IMR-90 (cell line): ENCODE measurements at regions not wholly inside any gene's neighbourhood (a gene's known extent, or its start where the extent isn't known, plus 50 kb on each side); places are given as distances from the start of the nearest gene placed in this dataset.

Source experiments
- ATAC-seq: fragments of 200-7000 bp; cut with Tn5 transposase; 2 replicates; pipeline ENCODE4 v1.9.1; 2020; ENCODE audit warnings: low read depth, mild to moderate bottlenecking, moderate library complexity
- BruUV-seq: library from RNA; stranded (reverse); fragments of 400-500 nt; replicated peaks from 2 replicates; lab custom pipeline; 2021; lab: Mats Ljungman, UMichigan
- CTCF ChIA-PET: fragments of 300-600 bp; formaldehyde crosslinking; extraction: SDS; loops from one replicate; lab custom pipeline; 2021; ENCODE audit warnings: antibody characterized with exemption; lab: Yijun Ruan, JAX
- POLR2A ChIA-PET: fragments of 300-600 bp; sonication (Branson Sonifier 250); formaldehyde crosslinking; loops from one replicate; lab custom pipeline; 2022; ENCODE audit warnings: antibody characterized with exemption; ENCODE audit not compliant: unreplicated experiment; lab: Charles Lee
- DNase-seq: peaks from one replicate; pipeline ENCODE4 v3.0.0; 2013
- H2AFZ ChIP-seq: replicated peaks from 2 replicates; pipeline ENCODE3; 2013; ENCODE audit warnings: low read length, mild to moderate bottlenecking; ENCODE audit not compliant: poor library complexity
- H2AK5ac ChIP-seq: 2 replicates; pipeline ENCODE4 v1.6.1; 2013; ENCODE audit warnings: low read depth, low read length, inconsistent platforms
- H2AK9ac ChIP-seq: replicated peaks from 2 replicates; pipeline ENCODE3; 2013; ENCODE audit warnings: mild to moderate bottlenecking, low read depth, low read length, moderate library complexity; ENCODE audit not compliant: poor library complexity
- H2BK120ac ChIP-seq: 2 replicates; pipeline ENCODE4 v1.6.1; 2013; ENCODE audit warnings: low read depth, low read length, inconsistent platforms
- H2BK15ac ChIP-seq: 3 replicates; pipeline ENCODE4 v1.6.1; 2013; ENCODE audit warnings: low read depth, low read length, inconsistent platforms
- H2BK20ac ChIP-seq: 2 replicates; pipeline ENCODE4 v1.6.1; 2013; ENCODE audit warnings: low read depth, mild to moderate bottlenecking, inconsistent platforms, low read length, moderate library complexity
- H2BK5ac ChIP-seq: 2 replicates; pipeline ENCODE4 v1.6.1; 2013; ENCODE audit warnings: mild to moderate bottlenecking, low read depth, low read length, inconsistent platforms; ENCODE audit not compliant: poor library complexity, severe bottlenecking
- H3K14ac ChIP-seq: replicated peaks from 2 replicates; pipeline ENCODE4 v1.6.1; 2013; ENCODE audit warnings: low read depth, low read length, inconsistent platforms
- H3K18ac ChIP-seq: 2 replicates; pipeline ENCODE4 v1.6.1; 2013; ENCODE audit warnings: low read depth, low read length, control low read depth
- H3K23ac ChIP-seq: 2 replicates; pipeline ENCODE4 v1.6.1; 2013; ENCODE audit warnings: low read depth, low read length, inconsistent platforms
- H3K27ac ChIP-seq: 2 replicates; pipeline ENCODE4 v1.5.1; 2013; ENCODE audit warnings: mild to moderate bottlenecking, control low read depth, low read length; ENCODE audit not compliant: insufficient read depth
- H3K27me3 ChIP-seq: 2 replicates; pipeline ENCODE4 v1.6.1; 2013; ENCODE audit warnings: low read length; ENCODE audit not compliant: control insufficient read depth, insufficient read depth
- H3K36me3 ChIP-seq: 2 replicates; pipeline ENCODE4 v1.6.1; 2013; ENCODE audit warnings: low read length, mixed read lengths; ENCODE audit not compliant: control insufficient read depth, insufficient read depth
- H3K4ac ChIP-seq: 2 replicates; pipeline ENCODE4 v1.6.1; 2013; ENCODE audit warnings: low read depth, low read length, inconsistent platforms
- H3K4me1 ChIP-seq: 2 replicates; pipeline ENCODE4 v1.6.1; 2013; ENCODE audit warnings: low read length, mixed read lengths; ENCODE audit not compliant: control insufficient read depth, insufficient read depth
- H3K4me2 ChIP-seq: 2 replicates; pipeline ENCODE4 v1.6.1; 2013; ENCODE audit warnings: low read depth, mild to moderate bottlenecking, control low read depth, low read length, moderate library complexity
- H3K4me3 ChIP-seq: 2 replicates; pipeline ENCODE4 v1.5.1; 2013; ENCODE audit warnings: low read depth, mild to moderate bottlenecking, control low read depth, low read length, moderate library complexity; ENCODE audit not compliant: insufficient read depth
- H3K56ac ChIP-seq: 2 replicates; pipeline ENCODE4 v1.6.1; 2013; ENCODE audit warnings: low read length, inconsistent platforms; ENCODE audit not compliant: insufficient read depth; ENCODE audit errors: extremely low read depth
- H3K79me1 ChIP-seq, 2 experiments: 2 replicates each; pipeline ENCODE4 v1.6.1; 2013; ENCODE audit warnings: low read length in 2 of 2, inconsistent platforms in 1 of 2, low read depth in 1 of 2
- H3K9ac ChIP-seq: 2 replicates; pipeline ENCODE4 v1.6.1; 2013; ENCODE audit warnings: low read depth, low read length, control low read depth
- H3K9me1 ChIP-seq: 2 replicates; pipeline ENCODE4 v1.6.1; 2013; ENCODE audit warnings: low read length, inconsistent platforms; ENCODE audit not compliant: insufficient read depth
- H3K9me3 ChIP-seq: 2 replicates; pipeline ENCODE4 v1.6.1; 2013; ENCODE audit warnings: low read length; ENCODE audit not compliant: control insufficient read depth, insufficient read depth
- H4K20me1 ChIP-seq: 2 replicates; pipeline ENCODE4 v1.6.1; 2013; ENCODE audit warnings: low read length, inconsistent platforms; ENCODE audit not compliant: insufficient read depth
- H4K5ac ChIP-seq: 2 replicates; pipeline ENCODE4 v1.6.1; 2013; ENCODE audit warnings: mild to moderate bottlenecking, low read depth, low read length, control low read depth
- H4K8ac ChIP-seq, 2 experiments: 2 replicates each; pipeline ENCODE4 v1.6.1; 2013; ENCODE audit warnings: low read depth in 2 of 2, low read length in 2 of 2, control low read depth in 1 of 2, inconsistent platforms in 1 of 2
- H4K91ac ChIP-seq: 2 replicates; pipeline ENCODE4 v1.6.1; 2013; ENCODE audit warnings: low read depth, low read length, inconsistent platforms; ENCODE audit not compliant: insufficient read depth
- BHLHE40 ChIP-seq: fragments of 150-350 bp; IDR thresholded peaks from 2 replicates; pipeline ENCODE4 v1.6.1; 2016; ENCODE audit warnings: mild to moderate bottlenecking, low read depth, low read length
- CEBPB ChIP-seq: IDR thresholded peaks from 2 replicates; pipeline ENCODE4 v1.6.1; 2012; ENCODE audit warnings: low read depth, low read length, improper control_type of control experiment
- CHD1 ChIP-seq: IDR thresholded peaks from 2 replicates; pipeline ENCODE4 v1.6.1; 2012; ENCODE audit warnings: low read depth, low read length, improper control_type of control experiment
- CTCF ChIP-seq: conservative IDR thresholded peaks from 2 replicates; pipeline ENCODE4 v1.5.1; 2012; ENCODE audit warnings: mild to moderate bottlenecking, low read depth, low read length, improper control_type of control experiment
- ELK1 ChIP-seq: fragments of 150-350 bp; IDR thresholded peaks from 2 replicates; pipeline ENCODE4 v1.6.1; 2016; ENCODE audit warnings: low read depth, mild to moderate bottlenecking, low read length, moderate library complexity, borderline replicate concordance
- FOS ChIP-seq: fragments of 150-350 bp; IDR thresholded peaks from 2 replicates; pipeline ENCODE4 v1.6.1; 2016; ENCODE audit warnings: low read depth, low read length
- MAFK ChIP-seq: IDR thresholded peaks from 2 replicates; pipeline ENCODE4 v1.6.1; 2012; ENCODE audit warnings: low read depth, low read length, improper control_type of control experiment
- MAZ ChIP-seq: IDR thresholded peaks from 2 replicates; pipeline ENCODE4 v1.6.1; 2012; ENCODE audit warnings: low read depth, mild to moderate bottlenecking, low read length, improper control_type of control experiment, moderate library complexity, borderline replicate concordance
- MXI1 ChIP-seq: IDR thresholded peaks from 2 replicates; pipeline ENCODE4 v1.6.1; 2012; ENCODE audit warnings: low read depth, mild to moderate bottlenecking, low read length, moderate library complexity, borderline replicate concordance
- NFE2L2 ChIP-seq: fragments of 150-350 bp; IDR thresholded peaks from 2 replicates; pipeline ENCODE4 v1.6.1; 2016; ENCODE audit warnings: low read depth, mild to moderate bottlenecking, low read length
- POLR2A ChIP-seq: IDR thresholded peaks from 2 replicates; pipeline ENCODE4 v1.6.1; 2012; ENCODE audit warnings: mild to moderate bottlenecking, low read depth, low read length
- RAD21 ChIP-seq: IDR thresholded peaks from 2 replicates; pipeline ENCODE4 v1.6.1; 2012; ENCODE audit warnings: low read length, improper control_type of control experiment
- RCOR1 ChIP-seq: IDR thresholded peaks from 2 replicates; pipeline ENCODE4 v1.6.1; 2012; ENCODE audit warnings: mild to moderate bottlenecking, low read length, improper control_type of control experiment; ENCODE audit not compliant: insufficient replicate concordance
- RFX5 ChIP-seq: IDR thresholded peaks from 2 replicates; pipeline ENCODE4 v1.8.0; 2012; ENCODE audit warnings: low read depth, mild to moderate bottlenecking, low read length, moderate library complexity
- SMC3 ChIP-seq: fragments of 150-350 bp; IDR thresholded peaks from 2 replicates; pipeline ENCODE4 v1.6.1; 2016; ENCODE audit warnings: low read depth, mild to moderate bottlenecking, antibody characterized with exemption, low read length, moderate library complexity
- WGBS, 2 experiments: methylation state at CpG; one replicate each; pipeline versions ENCODE4 v1.1.5 to v1.1.7; 2013; ENCODE audit warnings: missing lambda C conversion rate in 2 of 2; ENCODE audit not compliant: insufficient read length in 1 of 2; ENCODE audit errors: extremely low coverage in 2 of 2; 5-methylcytosine and 5-hydroxymethylcytosine counted together
- dilution Hi-C: fragments of 300-500 bp; cut with HindIII; formaldehyde crosslinking; loops from one replicate; pipeline ENCODE4 v1.14.3; 2018; ENCODE audit warnings: low sequenced_read_pairs; ENCODE audit not compliant: unreplicated experiment
- in situ Hi-C: fragments of 300-500 bp; cut with MboI; formaldehyde crosslinking; loops from 3 replicates; pipeline ENCODE4 v1.14.3; 2019; ENCODE audit warnings: low sequenced_read_pairs, inconsistent platforms, mixed read lengths
- intact Hi-C: fragments of 100-400 bp; cut with micrococcal nuclease; formaldehyde crosslinking; loops from 2 replicates; pipeline ENCODE4 v1.10.0; 2022
- TF ChIP-seq, protein P1 (sequence below): fragments of 150-350 bp; IDR thresholded peaks from 2 replicates; pipeline ENCODE4 v1.6.1; 2017; ENCODE audit warnings: mild to moderate bottlenecking, antibody characterized with exemption, low read length, low read depth

DNA sequence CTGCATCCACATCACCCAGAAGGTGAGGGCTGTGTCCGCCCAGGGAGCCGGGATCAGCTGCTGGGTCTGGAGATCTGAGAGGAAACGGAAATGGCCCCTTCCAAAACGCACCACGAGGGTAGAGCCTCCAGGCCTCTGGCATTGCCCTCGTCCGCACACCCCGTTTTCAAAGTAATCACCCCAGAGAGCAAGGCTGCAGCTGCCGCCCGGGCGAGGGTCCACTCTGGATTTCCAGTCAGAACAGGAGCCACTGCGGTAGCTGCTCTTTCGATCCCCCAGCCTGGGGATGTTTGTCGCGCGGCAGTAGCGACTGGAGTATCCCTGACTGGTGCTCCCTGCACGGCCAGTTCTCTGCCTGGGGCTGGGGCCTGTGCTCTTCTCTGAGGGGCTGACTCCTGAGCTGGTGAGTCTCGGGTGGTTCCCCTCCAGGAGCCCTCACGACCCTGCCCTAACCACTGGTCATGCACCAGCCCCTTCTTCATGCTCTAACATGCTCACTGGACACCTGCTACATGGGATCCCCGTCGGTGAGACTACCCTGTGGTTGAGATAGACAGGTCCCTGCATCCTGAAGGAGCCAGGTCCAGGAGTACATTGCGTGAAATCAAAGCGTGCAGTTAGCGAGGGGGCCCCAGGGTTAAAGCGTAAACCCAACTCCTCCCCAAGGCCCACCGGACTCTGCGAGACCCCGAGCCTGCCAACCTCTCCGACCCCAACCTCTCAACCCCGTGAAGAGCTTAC is 99.2 kb downstream of the FOXL3 start:
- Histone ChIP-seq H3K4me1 (no peaks in the 10 kb centered on the region), H3K9ac (no peak overlapping the region), H3K27ac (no peak overlapping the region), H3K4ac (no peak overlapping the region), H2AK5ac (no peak overlapping the region), H4K20me1 (no peaks in the 10 kb centered on the region), H3K9me1 (no peaks in the 10 kb centered on the region), H3K27me3 (peaks cover 3% of the 10 kb centered on the region), H4K91ac (no peak overlapping the region), H2BK20ac (no peak overlapping the region), H2BK5ac (no peak overlapping the region), H3K4me3 (no peak overlapping the region), H3K23ac (no peak overlapping the region), H2BK120ac (no peak overlapping the region), H3K79me1 (no peaks in the 10 kb centered on the region), H4K5ac (no peak overlapping the region), H3K36me3 (no peaks in the 10 kb centered on the region), H3K56ac (no peak overlapping the region), H4K8ac (no peak overlapping the region), H2AFZ (no peak overlapping the region), H3K14ac (no peak overlapping the region), H2BK15ac (no peak overlapping the region), H2AK9ac (no peak overlapping the region), H3K4me2 (no peak overlapping the region), H3K9me3 (peaks cover 15% of the 10 kb centered on the region), H3K18ac (no peak overlapping the region)
- BruUV-seq: no TSS peak
- POLR2A ChIA-PET: no interaction called here
- no peak for TF ChIP-seq POLR2A
- no peak for TF ChIP-seq ELK1
- no peak for TF ChIP-seq MAZ
- TF ChIP-seq MXI1: no peak
- TF ChIP-seq RAD21: no peak
- no peak for TF ChIP-seq BHLHE40
- no peak for TF ChIP-seq NFE2L2
- TF ChIP-seq RCOR1: no peak
- TF ChIP-seq RFX5: no peak
- TF ChIP-seq, protein P1, sequence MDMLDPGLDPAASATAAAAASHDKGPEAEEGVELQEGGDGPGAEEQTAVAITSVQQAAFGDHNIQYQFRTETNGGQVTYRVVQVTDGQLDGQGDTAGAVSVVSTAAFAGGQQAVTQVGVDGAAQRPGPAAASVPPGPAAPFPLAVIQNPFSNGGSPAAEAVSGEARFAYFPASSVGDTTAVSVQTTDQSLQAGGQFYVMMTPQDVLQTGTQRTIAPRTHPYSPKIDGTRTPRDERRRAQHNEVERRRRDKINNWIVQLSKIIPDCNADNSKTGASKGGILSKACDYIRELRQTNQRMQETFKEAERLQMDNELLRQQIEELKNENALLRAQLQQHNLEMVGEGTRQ: no peak
- TF ChIP-seq CHD1: no peak
- no peak for TF ChIP-seq CTCF
- TF ChIP-seq FOS: no peak
- TF ChIP-seq SMC3: no peak
- TF ChIP-seq CEBPB: no peak
- TF ChIP-seq MAFK: no peak
- intact Hi-C loops: no loop called here
- ATAC-seq (no peak), DNase-seq (no peak)
- WGBS, 2 experiments: 93% methylated on average over 17 of the region's 31 CpGs; no CpG with 5 or more reads in 1 of the 2 experiments
- dilution Hi-C loops: no loop called here
- CTCF ChIA-PET: no interaction called here
- in situ Hi-C loops: no loop called here
